Loucy (cell line): ENCODE measurements at regions not wholly inside any gene's neighbourhood (a gene's known extent, or its start where the extent isn't known, plus 50 kb on each side); places are given as distances from the start of the nearest gene placed in this dataset.

Experiments
- H2AFZ ChIP-seq: fragments of 200-600 bp; sonication (generic); 2 replicates; pipeline ENCODE4 v1.6.0; 2016; ENCODE audit warnings: antibody characterized with exemption, mild to moderate bottlenecking, low read length, moderate library complexity
- H3F3A ChIP-seq: fragments of 200-600 bp; 2 replicates; pipeline ENCODE4 v1.6.0; 2016; ENCODE audit warnings: antibody characterized with exemption, low read depth, mild to moderate bottlenecking
- H3K27me3 ChIP-seq: fragments of 200-600 bp; sonication (generic); 2 replicates; pipeline ENCODE4 v1.6.1; 2014; ENCODE audit warnings: low read length, mild to moderate bottlenecking; ENCODE audit not compliant: insufficient read depth, poor library complexity, severe bottlenecking
- H3K36me3 ChIP-seq: fragments of 200-600 bp; sonication (generic); 2 replicates; pipeline ENCODE4 v1.6.1; 2016; ENCODE audit warnings: low read length; ENCODE audit not compliant: insufficient read depth
- H3K4me1 ChIP-seq: fragments of 200-600 bp; sonication (generic); 2 replicates; pipeline ENCODE4 v1.5.1; 2014; ENCODE audit warnings: low read length, mild to moderate bottlenecking; ENCODE audit not compliant: insufficient read depth, poor library complexity, severe bottlenecking
- H3K4me2 ChIP-seq: fragments of 200-600 bp; sonication (generic); 2 replicates; pipeline ENCODE4 v1.6.0; 2014; ENCODE audit warnings: antibody characterized with exemption, low read length, low read depth, mild to moderate bottlenecking; ENCODE audit not compliant: poor library complexity, severe bottlenecking
- H3K4me3 ChIP-seq: fragments of 200-600 bp; sonication (generic); 2 replicates; pipeline ENCODE4 v1.5.1; 2014; ENCODE audit warnings: low read length, mild to moderate bottlenecking, mixed read lengths; ENCODE audit not compliant: poor library complexity, severe bottlenecking
- H3K79me2 ChIP-seq: fragments of 200-600 bp; sonication (generic); 2 replicates; pipeline ENCODE4 v1.6.1; 2014; ENCODE audit warnings: low read length; ENCODE audit not compliant: insufficient read depth
- H3K9ac ChIP-seq: fragments of 200-600 bp; sonication (generic); 2 replicates; pipeline ENCODE4 v1.6.0; 2014; ENCODE audit warnings: mild to moderate bottlenecking, low read depth, low read length, moderate library complexity; ENCODE audit not compliant: poor library complexity, severe bottlenecking
- H3K9me2 ChIP-seq: fragments of 200-600 bp; sonication (generic); replicated peaks from 2 replicates; pipeline ENCODE4 v1.6.1; 2016; ENCODE audit warnings: low read depth, low read length, mixed read lengths
- H3K9me3 ChIP-seq: fragments of 200-600 bp; sonication (generic); 2 replicates; pipeline ENCODE4 v1.6.1; 2014; ENCODE audit warnings: mild to moderate bottlenecking, antibody characterized with exemption, low read length, low read depth; ENCODE audit not compliant: insufficient read depth
- H4K20me1 ChIP-seq: fragments of 200-600 bp; sonication (generic); 2 replicates; pipeline ENCODE4 v1.6.0; 2014; ENCODE audit warnings: antibody characterized with exemption, low read length, mild to moderate bottlenecking; ENCODE audit not compliant: insufficient read depth, poor library complexity, severe bottlenecking
- CTCF ChIP-seq: fragments of 200-600 bp; sonication (generic); conservative IDR thresholded peaks from 2 replicates; pipeline ENCODE4 v1.5.1; 2014; ENCODE audit warnings: mild to moderate bottlenecking, antibody characterized with exemption, low read length
- EZH2phosphoT487 ChIP-seq: fragments of 200-600 bp; IDR thresholded peaks from 2 replicates; pipeline ENCODE4 v1.6.1; 2018; ENCODE audit warnings: antibody characterized with exemption, mild to moderate bottlenecking, moderate library complexity, borderline replicate concordance

DNA sequence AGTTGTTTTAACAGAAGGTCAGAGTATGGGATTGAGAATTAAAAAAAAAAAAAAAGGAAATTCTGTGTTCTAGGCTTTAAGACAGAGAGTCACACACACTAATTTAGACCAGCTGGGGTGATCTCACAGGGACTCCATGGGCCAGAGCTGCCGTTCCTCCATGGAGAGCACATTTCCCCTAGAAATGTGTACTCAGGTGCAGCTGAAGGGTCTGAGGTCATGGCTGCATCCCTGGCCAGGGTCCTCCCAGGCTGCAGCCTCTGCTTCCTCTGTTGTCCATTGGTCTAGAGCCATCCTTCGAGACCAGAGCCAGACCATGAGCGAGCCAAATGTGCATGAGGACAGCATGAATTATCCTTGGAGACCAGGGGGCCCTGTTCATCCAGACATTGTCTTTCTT is 190.1 kb upstream of the TNP1 start:
- TF ChIP-seq EZH2phosphoT487 (no peak), CTCF (no peak)
- Histone ChIP-seq H3K79me2 (no peaks in the 10 kb centered on the region), H3K4me1 (no peaks in the 10 kb centered on the region), H2AFZ (no peak overlapping the region), H3F3A (no peaks in the 10 kb centered on the region), H4K20me1 (no peaks in the 10 kb centered on the region), H3K9me3 (no peaks in the 10 kb centered on the region), H3K4me3 (no peak overlapping the region), H3K9me2 (no peaks in the 10 kb centered on the region), H3K9ac (no peak overlapping the region), H3K27me3 (no peaks in the 10 kb centered on the region), H3K4me2 (no peak overlapping the region), H3K36me3 (no peaks in the 10 kb centered on the region)

DNA sequence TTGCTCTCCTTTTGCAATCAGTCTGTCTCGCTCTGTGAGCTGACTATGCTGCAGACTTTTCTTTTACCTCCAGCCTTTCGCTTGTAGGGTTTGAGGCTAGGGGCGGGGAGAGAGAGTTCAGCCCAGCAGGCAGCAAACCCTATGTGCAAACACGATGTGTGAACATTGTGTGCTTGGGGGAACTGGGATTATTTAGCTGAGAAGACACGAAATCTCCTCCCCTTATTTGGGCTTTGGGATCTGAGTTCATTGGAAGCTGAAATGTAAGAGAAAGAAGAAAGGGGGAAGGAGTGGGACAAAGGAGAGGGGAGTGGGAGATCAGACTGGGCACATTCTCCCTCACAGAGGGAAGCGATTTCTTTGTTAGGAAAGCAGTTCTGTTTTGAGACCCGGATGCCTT is 189.6 kb upstream of the TNP1 start:
- H3K4me3 ChIP-seq, result no peak overlapping the region
- no peak overlapping the region for H3K4me2 ChIP-seq
- H4K20me1 ChIP-seq, result no peaks in the 10 kb centered on the region
- H3K9ac ChIP-seq, result no peak overlapping the region
- no peaks in the 10 kb centered on the region for H3K9me3 ChIP-seq
- H3K4me1 ChIP-seq, result no peaks in the 10 kb centered on the region
- no peak overlapping the region for H2AFZ ChIP-seq
- H3K36me3 ChIP-seq, result no peaks in the 10 kb centered on the region
- H3K79me2 ChIP-seq, result no peaks in the 10 kb centered on the region
- TF ChIP-seq EZH2phosphoT487 (no peak), CTCF (no peak)
- no peaks in the 10 kb centered on the region for H3F3A ChIP-seq
- no peaks in the 10 kb centered on the region for H3K9me2 ChIP-seq
- H3K27me3 ChIP-seq, result no peaks in the 10 kb centered on the region

- H3K4me2 ChIP-seq, result no peak overlapping the region
- no peaks in the 10 kb centered on the region for H3K9me2 ChIP-seq
- no peak for TF ChIP-seq CTCF
- TF ChIP-seq EZH2phosphoT487, result no peak
- H3K79me2 ChIP-seq, result no peaks in the 10 kb centered on the region
- no peaks in the 10 kb centered on the region for H3K27me3 ChIP-seq
- H3K9me3 ChIP-seq, result no peaks in the 10 kb centered on the region
- no peak overlapping the region for H3K9ac ChIP-seq
- no peak overlapping the region for H2AFZ ChIP-seq
- H3K4me1 ChIP-seq, result no peaks in the 10 kb centered on the region
- H4K20me1 ChIP-seq, result no peaks in the 10 kb centered on the region
- no peak overlapping the region for H3K4me3 ChIP-seq
- no peaks in the 10 kb centered on the region for H3K36me3 ChIP-seq
- no peaks in the 10 kb centered on the region for H3F3A ChIP-seq
Measured at GRCh38 chr2:217048730-217049129, 188.9 kb upstream of the TNP1 start.
